CD4-positive, alpha-beta memory T cell (primary cell): ENCODE measurements at regions not wholly inside any gene's neighbourhood (a gene's known extent, or its start where the extent isn't known, plus 50 kb on each side); places are given as distances from the start of the nearest gene placed in this dataset.
"Not testable (repeated sequence)": the region's sequence is repeated elsewhere in the genome, so short reads cannot be mapped to it uniquely, and the experiment has no call there.

Source experiments
- CTCF ChIA-PET: fragments of 350-600 bp; sonication (Branson Sonifier 250); formaldehyde crosslinking; loops from one replicate; lab custom pipeline; 2021; ENCODE audit warnings: inconsistent platforms; ENCODE audit not compliant: partially characterized antibody; lab: Charles Lee
- POLR2A ChIA-PET: fragments of 350-600 bp; sonication (Branson Sonifier 250); formaldehyde crosslinking; loops from one replicate; lab custom pipeline; 2021; ENCODE audit not compliant: partially characterized antibody; lab: Charles Lee
- DNase-seq, 5 donors: peaks; one replicate each; pipeline versions ENCODE4 v3.0.0 to v3.0.0-alpha.2; 2020 to 2022; ENCODE audit warnings: mixed read lengths in 1 of 5
- H3K27ac ChIP-seq: one replicate; pipeline ENCODE4 v1.7.0; 2013; ENCODE audit warnings: low read depth, low read length
- H3K27me3 ChIP-seq: 2 replicates; pipeline ENCODE4 v1.7.0; 2013; ENCODE audit warnings: mild to moderate bottlenecking, low read length, moderate library complexity; ENCODE audit not compliant: insufficient read depth
- H3K36me3 ChIP-seq: 2 replicates; pipeline ENCODE4 v1.7.0; 2013; ENCODE audit warnings: mild to moderate bottlenecking, low read length, moderate library complexity; ENCODE audit not compliant: insufficient read depth
- H3K4me1 ChIP-seq: 2 replicates; pipeline ENCODE4 v1.7.0; 2013; ENCODE audit warnings: mild to moderate bottlenecking, low read length, moderate library complexity; ENCODE audit not compliant: insufficient read depth
- H3K4me3 ChIP-seq, 2 donors: one replicate each; pipeline ENCODE4 v1.7.0; 2013; ENCODE audit warnings: low read length in 2 of 2, mild to moderate bottlenecking in 1 of 2
- H3K9me3 ChIP-seq, 2 donors: one replicate each; pipeline ENCODE4 v1.7.0; 2013; ENCODE audit warnings: low read length in 2 of 2, control low read depth in 1 of 2; ENCODE audit not compliant: control insufficient read depth in 1 of 2
- H3K27ac Mint-ChIP-seq, 7 donors: one replicate each; pipeline ENCODE4 v1.8.0; 2020 to 2021; ENCODE audit warnings: mixed read lengths in 7 of 7, mild to moderate bottlenecking in 6 of 7, inconsistent platforms in 3 of 7, moderate library complexity in 3 of 7
- H3K27me3 Mint-ChIP-seq, 2 donors: one replicate each; pipeline ENCODE4 v1.8.0; 2020 to 2021; ENCODE audit warnings: mixed read lengths in 2 of 2
- H3K36me3 Mint-ChIP-seq, 2 donors: one replicate each; pipeline ENCODE4 v1.8.0; 2020 to 2021; ENCODE audit warnings: mixed read lengths in 2 of 2, inconsistent platforms in 1 of 2, mild to moderate bottlenecking in 1 of 2
- H3K4me1 Mint-ChIP-seq, 4 donors: one replicate each; pipeline ENCODE4 v1.8.0; 2020 to 2021; ENCODE audit warnings: mixed read lengths in 4 of 4, mild to moderate bottlenecking in 1 of 4
- H3K4me3 Mint-ChIP-seq, 8 donors: one replicate each; pipeline ENCODE4 v1.8.0; 2020 to 2021; ENCODE audit warnings: mixed read lengths in 8 of 8, mild to moderate bottlenecking in 7 of 8, moderate library complexity in 6 of 8, inconsistent platforms in 3 of 8
- H3K9me3 Mint-ChIP-seq, 8 donors: one replicate each; pipeline ENCODE4 v1.8.0; 2020 to 2021; ENCODE audit warnings: mixed read lengths in 8 of 8, mild to moderate bottlenecking in 5 of 8, inconsistent platforms in 3 of 8, moderate library complexity in 1 of 8
- intact Hi-C: fragments of 100-400 bp; cut with micrococcal nuclease; formaldehyde crosslinking; loops from one replicate; pipeline ENCODE4 v1.15.1; 2023

- DNase-seq, result no peak
- Mint-ChIP-seq H3K4me3 (no peak overlapping the region), H3K4me1 (no peaks in the 10 kb centered on the region), H3K36me3 (no peaks in the 10 kb centered on the region), H3K9me3 (peaks cover 0 to 2% (median 0%) of the 10 kb centered on the region in 8 donors), H3K27me3 (peaks cover 0 to 1% of the 10 kb centered on the region in 2 donors), H3K27ac (no peak overlapping the region)
- CTCF ChIA-PET, result no interaction called here
- Histone ChIP-seq H3K27me3 (no peaks in the 10 kb centered on the region), H3K36me3 (no peaks in the 10 kb centered on the region), H3K4me1 (no peaks in the 10 kb centered on the region), H3K4me3 (no peak overlapping the region), H3K9me3 (no peaks in the 10 kb centered on the region), H3K27ac (no peak overlapping the region)
- intact Hi-C loops, result no loop called here
- POLR2A ChIA-PET, result no interaction called here
Measured at GRCh38 chr4:120554086-120554485, 368.4 kb downstream of the PRDM5 start.

- intact Hi-C loops, H3K36me3 Mint-ChIP-seq, H3K4me1 ChIP-seq: not testable (repeated sequence)
Measured at GRCh38 chr4:120550624-120551220, 371.8 kb downstream of the PRDM5 start.

GRCh38 chr4:120549011-120549570 is 373.4 kb downstream of the PRDM5 start:
- Histone ChIP-seq H3K4me3 (no peak overlapping the region), H3K27me3 (no peaks in the 10 kb centered on the region), H3K4me1 (no peaks in the 10 kb centered on the region), H3K27ac (no peak overlapping the region), H3K36me3 (no peaks in the 10 kb centered on the region), H3K9me3 (no peaks in the 10 kb centered on the region)
- Mint-ChIP-seq H3K4me3 (no peak overlapping the region), H3K4me1 (no peaks in the 10 kb centered on the region), H3K27me3 (peaks cover 0 to 2% of the 10 kb centered on the region in 2 donors), H3K27ac (no peak overlapping the region), H3K9me3 (peaks cover 0 to 3% (median 0%) of the 10 kb centered on the region in 8 donors), H3K36me3 (no peaks in the 10 kb centered on the region)
- ChIA-PET POLR2A (no interaction called here), CTCF (no interaction called here)
- DNase-seq, result no peak
- intact Hi-C loops, result no loop called here

More at GRCh38 chr4:120550624-120551220, 371.8 kb downstream of the PRDM5 start:
- H3K4me3 ChIP-seq, H3K27ac ChIP-seq, H3K27me3 ChIP-seq, H3K36me3 ChIP-seq, POLR2A ChIA-PET, H3K9me3 ChIP-seq, H3K9me3 Mint-ChIP-seq, CTCF ChIA-PET, H3K4me3 Mint-ChIP-seq, H3K27me3 Mint-ChIP-seq, H3K4me1 Mint-ChIP-seq, H3K27ac Mint-ChIP-seq, DNase-seq: not testable (repeated sequence)

GRCh38 chr4:120545391-120545790 is 377.1 kb downstream of the PRDM5 start:
- Histone ChIP-seq H3K4me3 (no peak overlapping the region), H3K4me1 (no peaks in the 10 kb centered on the region), H3K9me3 (no peaks in the 10 kb centered on the region), H3K27ac (no peak overlapping the region), H3K27me3 (no peaks in the 10 kb centered on the region), H3K36me3 (no peaks in the 10 kb centered on the region)
- peaks cover 0 to 2% of the 10 kb centered on the region in 2 donors for H3K27me3 Mint-ChIP-seq
- intact Hi-C loops, result no loop called here
- ChIA-PET POLR2A (no interaction called here), CTCF (no interaction called here)
- H3K4me1 Mint-ChIP-seq, result no peaks in the 10 kb centered on the region
- no peak overlapping the region for H3K4me3 Mint-ChIP-seq
- peaks cover 0 to 3% (median 0%) of the 10 kb centered on the region in 8 donors for H3K9me3 Mint-ChIP-seq
- H3K27ac Mint-ChIP-seq, result no peak overlapping the region
- H3K36me3 Mint-ChIP-seq, result no peaks in the 10 kb centered on the region
- no peak for DNase-seq

GRCh38 chr4:120544838-120545237 is 377.7 kb downstream of the PRDM5 start:
- DNase-seq, result no peak
- ChIA-PET CTCF (no interaction called here), POLR2A (no interaction called here)
- Mint-ChIP-seq H3K36me3 (no peaks in the 10 kb centered on the region), H3K4me3 (no peak overlapping the region), H3K27ac (no peak overlapping the region), H3K9me3 (peaks cover 0 to 3% (median 0%) of the 10 kb centered on the region in 8 donors), H3K4me1 (no peaks in the 10 kb centered on the region), H3K27me3 (peaks cover 0 to 2% of the 10 kb centered on the region in 2 donors)
- Histone ChIP-seq H3K27me3 (no peaks in the 10 kb centered on the region), H3K4me3 (no peak overlapping the region), H3K4me1 (no peaks in the 10 kb centered on the region), H3K9me3 (no peaks in the 10 kb centered on the region), H3K27ac (no peak overlapping the region), H3K36me3 (no peaks in the 10 kb centered on the region)
- intact Hi-C loops, result no loop called here

- intact Hi-C loops, result no loop called here
- POLR2A ChIA-PET, result no interaction called here
- H3K4me1 ChIP-seq, result no peaks in the 10 kb centered on the region
- H3K36me3 Mint-ChIP-seq, result no peaks in the 10 kb centered on the region
- no peak overlapping the region for H3K27ac ChIP-seq
- H3K4me3 ChIP-seq, result no peak overlapping the region
- H3K36me3 ChIP-seq, result no peaks in the 10 kb centered on the region
- CTCF ChIA-PET, result no interaction called here
- H3K4me3 Mint-ChIP-seq, result no peak overlapping the region
- peaks cover 0 to 3% (median 0%) of the 10 kb centered on the region in 8 donors for H3K9me3 Mint-ChIP-seq
- no peaks in the 10 kb centered on the region for H3K9me3 ChIP-seq
- no peaks in the 10 kb centered on the region for H3K27me3 Mint-ChIP-seq
- DNase-seq, result no peak
- no peak overlapping the region for H3K27ac Mint-ChIP-seq
- no peaks in the 10 kb centered on the region for H3K4me1 Mint-ChIP-seq
- no peaks in the 10 kb centered on the region for H3K27me3 ChIP-seq
Measured at GRCh38 chr4:120540625-120541024, 381.9 kb downstream of the PRDM5 start.

GRCh38 chr4:120536884-120537283 is 385.6 kb downstream of the PRDM5 start:
- H3K4me1 Mint-ChIP-seq, result no peaks in the 10 kb centered on the region

More at GRCh38 chr4:120536884-120537283, 385.6 kb downstream of the PRDM5 start:
- H3K4me1 ChIP-seq, result no peaks in the 10 kb centered on the region
- Mint-ChIP-seq H3K9me3 (peaks cover 0 to 3% (median 0%) of the 10 kb centered on the region in 8 donors), H3K27me3 (no peaks in the 10 kb centered on the region), H3K36me3 (no peaks in the 10 kb centered on the region), H3K27ac (peak overlapping the region in 1 of 7 donors; percentile 48), H3K4me3 (no peak overlapping the region)
- H3K27ac ChIP-seq, result no peak overlapping the region
- H3K36me3 ChIP-seq, result no peaks in the 10 kb centered on the region
- no peak for DNase-seq
- CTCF ChIA-PET, result no interaction called here
- no peaks in the 10 kb centered on the region for H3K9me3 ChIP-seq
- H3K4me3 ChIP-seq, result no peak overlapping the region
- intact Hi-C loops, result no loop called here
- H3K27me3 ChIP-seq, result no peaks in the 10 kb centered on the region
- POLR2A ChIA-PET, result no interaction called here
